K562 (cell line): ENCODE measurements at regions not wholly inside any gene's neighbourhood (a gene's known extent, or its start where the extent isn't known, plus 50 kb on each side); places are given as distances from the start of the nearest gene placed in this dataset.

ENCODE experiments used
- ARID2 ChIP-seq: fragments of 450-650 bp; IDR thresholded peaks from 2 replicates; pipeline ENCODE4 v1.6.1; 2017; ENCODE audit warnings: antibody characterized with exemption, mild to moderate bottlenecking
- BCLAF1 ChIP-seq, 2 experiments: fragments of 450-650 bp in 1 of 2; IDR thresholded peaks; 2 replicates each; pipeline ENCODE4 v1.6.1; 2011 to 2017; ENCODE audit warnings: low read depth in 2 of 2, antibody characterized with exemption in 1 of 2, borderline replicate concordance in 1 of 2, low read length in 1 of 2, mild to moderate bottlenecking in 1 of 2, mixed read lengths in 1 of 2; ENCODE audit not compliant: control insufficient read depth in 1 of 2
- E2F8 ChIP-seq: fragments of 450-650 bp; IDR thresholded peaks from 2 replicates; pipeline ENCODE4 v1.7.1; 2018; ENCODE audit warnings: mild to moderate bottlenecking, low read depth; ENCODE audit not compliant: partially characterized antibody
- ILK ChIP-seq: fragments of 450-650 bp; IDR thresholded peaks from 2 replicates; pipeline ENCODE4 v1.6.1; 2016; ENCODE audit warnings: missing genetic modification characterization, low read depth, mild to moderate bottlenecking, missing compliant biosample characterization, moderate library complexity, borderline replicate concordance
- MAFF ChIP-seq: IDR thresholded peaks from 2 replicates; pipeline ENCODE4 v1.6.1; 2012; ENCODE audit warnings: low read length, improper control_type of control experiment
- MCM5 ChIP-seq: fragments of 450-650 bp; IDR thresholded peaks from 2 replicates; pipeline ENCODE4 v1.6.1; 2016; ENCODE audit warnings: low read depth
- MTA2 ChIP-seq: fragments of 450-650 bp; IDR thresholded peaks from 2 replicates; pipeline ENCODE4 v1.6.1; 2016; ENCODE audit warnings: low read depth
- PRMT5 ChIP-seq: sonication (generic); formaldehyde crosslinking; IDR thresholded peaks from 2 replicates; pipeline ENCODE4 v1.5.0; 2020; ENCODE audit warnings: missing genetic modification reagents
- RFX5 ChIP-seq: IDR thresholded peaks from 2 replicates; pipeline ENCODE4 v1.6.1; 2011; ENCODE audit warnings: low read depth, mild to moderate bottlenecking, improper control_type of control experiment, low read length
- SIN3B ChIP-seq: fragments of 450-650 bp; IDR thresholded peaks from 2 replicates; pipeline ENCODE4 v1.6.1; 2017; ENCODE audit warnings: low read depth, mild to moderate bottlenecking, moderate library complexity
- ZNF444 ChIP-seq: fragments of 250-450 bp; sonication (Bioruptor Pico); IDR thresholded peaks from 2 replicates; pipeline ENCODE4 v1.4.0; 2020; ENCODE audit warnings: mild to moderate bottlenecking, moderate library complexity
- ZNF518B ChIP-seq: fragments of 250-450 bp; sonication (Bioruptor Pico); IDR thresholded peaks from 2 replicates; pipeline ENCODE4 v1.5.0; 2021; ENCODE audit warnings: mild to moderate bottlenecking, moderate library complexity
- ZNF740 ChIP-seq, 3 experiments: fragments of 200-800 bp in 1 of 3; sonication (Bioruptor generic) in 1 of 3; sonication (generic) in 1 of 3; formaldehyde crosslinking in 1 of 3; IDR thresholded peaks; 2 replicates each; pipeline versions ENCODE4 v1.6.1 to v1.8.0; 2016 to 2022; ENCODE audit warnings: mild to moderate bottlenecking in 2 of 3, missing compliant biosample characterization in 2 of 3, missing genetic modification characterization in 2 of 3, missing genetic modification reagents in 1 of 3

- TF ChIP-seq E2F8 (no peak), ZNF740 (CRISPR knock-in tag; IDR thresholded peaks at IDR 0.05) (no peak), ZNF740 (tag; IDR thresholded peaks at IDR 0.05) (no peak), MTA2 (no peak), MCM5 (no peak), RFX5 (no peak), MAFF (no peak), ARID2 (no peak), ZNF444 (CRISPR knock-in tag) (no peak), SIN3B (no peak), ILK (tag) (no peak), ZNF518B (CRISPR knock-in tag) (no peak), BCLAF1 (IDR thresholded peaks at IDR 0.05; ENCODE audit: borderline replicate concordance in 1 of 2, control insufficient read depth in 1 of 2, low read depth in 2 of 2, low read length in 1 of 2) (no peak), PRMT5 (CRISPR knock-in tag) (no peak)
Observed at GRCh38 chr9:13032585-13032984, 246.9 kb downstream of the MPDZ start (continued).
